Mesothelial cell of epicardium (in vitro differentiated cells): ENCODE measurements at regions not wholly inside any gene's neighbourhood (a gene's known extent, or its start where the extent isn't known, plus 50 kb on each side); places are given as distances from the start of the nearest gene placed in this dataset.
A peak's percentile ranks its signal among the peaks of the same experiment; 100 is the strongest.

Source experiments
- DNase-seq, 2 experiments: peaks; one replicate each; pipeline ENCODE4 v3.0.0; 2021; ENCODE audit warnings: low spot score in 2 of 2; ENCODE audit not compliant: unreplicated experiment in 2 of 2
- H3K27ac Mint-ChIP-seq: 2 replicates; pipeline ENCODE4 v1.8.0; 2021; ENCODE audit warnings: mixed read lengths
- H3K27me3 Mint-ChIP-seq: 2 replicates; pipeline ENCODE4 v1.8.0; 2021; ENCODE audit warnings: low read depth, mixed read lengths
- H3K36me3 Mint-ChIP-seq: 2 replicates; pipeline ENCODE4 v1.8.0; 2021; ENCODE audit warnings: mixed read lengths
- H3K4me1 Mint-ChIP-seq: 2 replicates; pipeline ENCODE4 v1.8.0; 2021; ENCODE audit warnings: mixed read lengths
- H3K4me3 Mint-ChIP-seq: 2 replicates; pipeline ENCODE4 v1.8.0; 2021; ENCODE audit warnings: mild to moderate bottlenecking, moderate library complexity, mixed read lengths
- H3K9me3 Mint-ChIP-seq: 2 replicates; pipeline ENCODE4 v1.8.0; 2021; ENCODE audit warnings: mixed read lengths
- TF ChIP-seq, protein P1 (sequence below): fragments of 200-600 bp; sonication (generic); IDR thresholded peaks from one replicate; pipeline ENCODE4 v1.5.0; 2021; ENCODE audit warnings: antibody characterized with exemption; ENCODE audit not compliant: unreplicated experiment

DNA sequence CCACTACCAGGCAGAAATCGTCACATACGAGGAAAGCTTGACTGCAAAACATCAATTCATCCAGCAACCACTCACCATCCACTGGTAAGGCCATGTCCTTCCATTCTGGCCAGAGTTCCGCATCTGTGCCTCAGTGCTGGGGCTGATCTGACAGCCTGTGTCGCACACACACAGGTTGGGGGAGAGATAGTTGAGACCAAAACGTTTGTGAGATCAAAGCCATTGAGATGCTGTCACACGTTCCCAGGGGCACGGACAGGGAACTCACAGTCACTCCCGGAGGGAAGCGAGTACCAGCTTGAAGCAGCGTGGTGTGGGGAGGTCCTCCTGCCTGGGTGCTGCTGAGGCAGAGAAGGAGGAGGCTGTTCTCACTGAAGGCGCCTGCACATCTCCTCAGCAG lies 458.5 kb upstream of the SALL3 start:
- peaks cover 23% of the 10 kb centered on the region for H3K4me1 Mint-ChIP-seq
- TF ChIP-seq, protein P1, sequence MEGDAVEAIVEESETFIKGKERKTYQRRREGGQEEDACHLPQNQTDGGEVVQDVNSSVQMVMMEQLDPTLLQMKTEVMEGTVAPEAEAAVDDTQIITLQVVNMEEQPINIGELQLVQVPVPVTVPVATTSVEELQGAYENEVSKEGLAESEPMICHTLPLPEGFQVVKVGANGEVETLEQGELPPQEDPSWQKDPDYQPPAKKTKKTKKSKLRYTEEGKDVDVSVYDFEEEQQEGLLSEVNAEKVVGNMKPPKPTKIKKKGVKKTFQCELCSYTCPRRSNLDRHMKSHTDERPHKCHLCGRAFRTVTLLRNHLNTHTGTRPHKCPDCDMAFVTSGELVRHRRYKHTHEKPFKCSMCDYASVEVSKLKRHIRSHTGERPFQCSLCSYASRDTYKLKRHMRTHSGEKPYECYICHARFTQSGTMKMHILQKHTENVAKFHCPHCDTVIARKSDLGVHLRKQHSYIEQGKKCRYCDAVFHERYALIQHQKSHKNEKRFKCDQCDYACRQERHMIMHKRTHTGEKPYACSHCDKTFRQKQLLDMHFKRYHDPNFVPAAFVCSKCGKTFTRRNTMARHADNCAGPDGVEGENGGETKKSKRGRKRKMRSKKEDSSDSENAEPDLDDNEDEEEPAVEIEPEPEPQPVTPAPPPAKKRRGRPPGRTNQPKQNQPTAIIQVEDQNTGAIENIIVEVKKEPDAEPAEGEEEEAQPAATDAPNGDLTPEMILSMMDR, result no peak
- no peak for DNase-seq
- H3K36me3 Mint-ChIP-seq, result no peaks in the 10 kb centered on the region
- H3K27me3 Mint-ChIP-seq, result peaks cover 17% of the 10 kb centered on the region
- H3K9me3 Mint-ChIP-seq, result peaks cover 7% of the 10 kb centered on the region
- H3K27ac Mint-ChIP-seq, result no peak overlapping the region
- H3K4me3 Mint-ChIP-seq, result no peak overlapping the region

DNA sequence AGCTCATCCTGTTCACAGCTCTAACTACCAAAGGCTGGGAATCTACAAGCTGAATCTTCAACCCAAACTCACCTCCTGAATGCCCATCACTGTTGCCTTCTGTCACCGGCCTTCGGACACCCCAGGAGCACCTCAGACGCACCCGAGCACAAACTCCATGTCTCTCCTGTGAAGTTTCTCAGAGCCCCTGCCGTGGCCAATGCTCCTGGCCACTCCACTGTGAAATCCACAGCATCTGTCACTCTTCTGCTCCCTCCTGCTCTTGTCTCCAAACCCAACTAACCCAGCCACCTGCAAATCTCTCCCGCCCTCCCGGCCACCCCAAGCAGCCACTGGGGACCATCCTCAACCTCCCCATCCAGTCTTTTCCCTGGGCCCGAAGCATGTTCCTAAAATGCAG lies 457.9 kb upstream of the SALL3 start:
- DNase-seq, result no peak
- H3K36me3 Mint-ChIP-seq, result no peaks in the 10 kb centered on the region
- no peak overlapping the region for H3K4me3 Mint-ChIP-seq
- H3K9me3 Mint-ChIP-seq, result peaks cover 7% of the 10 kb centered on the region
- peaks cover 17% of the 10 kb centered on the region for H3K27me3 Mint-ChIP-seq
- peaks cover 26% of the 10 kb centered on the region for H3K4me1 Mint-ChIP-seq
- TF ChIP-seq, protein P1, result no peak
- H3K27ac Mint-ChIP-seq, result no peak overlapping the region

DNA sequence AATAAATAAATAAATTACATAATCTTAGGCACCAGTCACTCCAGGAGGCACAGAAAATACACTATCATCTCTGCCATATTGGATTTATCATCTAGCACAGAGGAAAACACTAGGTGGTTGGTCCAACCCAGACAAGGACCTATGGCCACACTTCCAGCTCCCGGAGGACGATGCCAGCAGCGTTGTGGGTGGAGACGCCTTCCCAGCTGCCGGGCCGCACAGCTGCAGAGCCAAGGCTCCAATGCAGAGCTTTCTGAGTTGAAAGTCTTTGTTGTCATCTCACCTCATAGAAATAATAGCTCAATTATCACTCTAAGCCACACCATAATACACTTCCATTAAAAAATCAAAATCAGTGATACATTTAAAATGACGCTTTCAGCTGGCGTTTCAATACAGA lies 457.1 kb upstream of the SALL3 start:
- Mint-ChIP-seq H3K27me3 (peaks cover 17% of the 10 kb centered on the region), H3K4me1 (peaks cover 31% of the 10 kb centered on the region), H3K36me3 (no peaks in the 10 kb centered on the region), H3K27ac (no peak overlapping the region), H3K9me3 (peaks cover 7% of the 10 kb centered on the region), H3K4me3 (no peak overlapping the region)
- DNase-seq, result no peak
- TF ChIP-seq, protein P1, result no peak

DNA sequence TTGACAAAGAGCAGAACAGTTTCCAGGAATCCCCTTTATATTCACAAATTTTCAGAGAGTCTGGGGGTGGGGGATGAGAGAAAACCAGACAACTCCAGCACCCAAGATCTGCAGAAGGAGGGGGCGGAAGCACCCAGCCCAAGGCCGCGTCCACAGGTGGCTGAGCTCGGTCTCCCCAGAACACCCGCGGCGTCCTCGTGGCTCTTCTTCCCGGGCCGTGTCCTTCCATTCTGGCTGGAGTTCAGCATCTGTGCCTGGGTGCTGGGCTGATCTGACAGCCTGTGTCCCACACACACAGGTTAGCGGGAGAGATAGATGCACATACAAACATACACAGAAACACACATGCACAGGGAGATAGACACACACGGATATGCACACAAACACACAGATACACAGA lies 455.8 kb upstream of the SALL3 start:
- H3K27ac Mint-ChIP-seq, result no peak overlapping the region
- peaks cover 38% of the 10 kb centered on the region for H3K4me1 Mint-ChIP-seq
- H3K36me3 Mint-ChIP-seq, result no peaks in the 10 kb centered on the region
- peaks cover 7% of the 10 kb centered on the region for H3K9me3 Mint-ChIP-seq
- TF ChIP-seq, protein P1, result no peak
- H3K4me3 Mint-ChIP-seq, result no peak overlapping the region
- peaks cover 20% of the 10 kb centered on the region for H3K27me3 Mint-ChIP-seq
- no peak for DNase-seq

DNA sequence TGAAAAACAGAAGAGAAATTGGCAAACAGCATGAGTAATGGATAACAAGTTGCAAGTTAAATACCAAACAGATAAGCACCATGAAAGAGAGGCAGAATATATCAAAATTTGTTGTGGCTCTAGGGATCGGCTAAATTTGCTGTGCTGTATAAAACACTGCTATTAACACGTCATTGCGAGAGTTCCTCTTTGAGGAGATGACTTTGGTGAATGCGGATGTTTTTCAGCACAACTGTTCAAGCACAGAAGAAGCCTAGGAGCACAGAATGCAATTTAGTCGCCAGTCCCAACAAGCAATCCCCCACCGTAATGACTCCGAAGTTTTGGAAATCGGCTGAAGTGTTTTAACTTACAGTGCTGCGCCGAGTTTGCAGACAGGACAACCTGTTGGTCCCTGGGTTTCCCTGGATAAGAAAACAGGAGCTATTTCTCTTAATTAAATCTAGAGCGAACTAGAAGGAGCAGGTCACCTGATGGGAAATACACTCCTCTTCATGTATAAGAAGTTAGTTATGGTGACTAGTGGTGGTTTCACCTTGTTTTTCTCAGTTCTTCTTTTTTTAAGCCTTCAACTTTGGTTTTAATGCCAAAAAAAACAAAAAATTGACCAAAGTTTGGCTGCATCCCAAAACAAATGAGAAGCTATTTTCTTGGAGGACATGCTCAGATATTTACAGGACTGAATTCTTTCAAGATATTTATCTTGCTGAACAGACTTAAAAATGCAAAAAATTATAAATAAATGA lies 454.1 kb upstream of the SALL3 start:
- Mint-ChIP-seq H3K4me1 (peaks cover 39% of the 10 kb centered on the region), H3K27ac (peak overlapping the region; percentile 80), H3K9me3 (peaks cover 7% of the 10 kb centered on the region), H3K4me3 (peak overlapping the region; percentile 9), H3K36me3 (no peaks in the 10 kb centered on the region), H3K27me3 (peaks cover 31% of the 10 kb centered on the region)
- TF ChIP-seq, protein P1, result no peak
- DNase-seq, result no peak
